GM23338 (cell line): ENCODE measurements at regions not wholly inside any gene's neighbourhood (a gene's known extent, or its start where the extent isn't known, plus 50 kb on each side); places are given as distances from the start of the nearest gene placed in this dataset.

Experiments used
- CREB1 ChIP-seq: fragments of 250-450 bp; sonication (Bioruptor Pico); IDR thresholded peaks from 2 replicates; pipeline ENCODE4 v1.5.0; 2020; ENCODE audit warnings: low read depth, mild to moderate bottlenecking, moderate library complexity
- CTCF ChIP-seq, 2 experiments: fragments of 200-600 bp in 1 of 2; sonication (generic) in 1 of 2; conservative IDR thresholded peaks; 2 replicates each; pipeline versions ENCODE4 v1.5.1 to v1.6.1; 2016 to 2017; ENCODE audit warnings: antibody characterized with exemption in 2 of 2, low read depth in 2 of 2, mild to moderate bottlenecking in 2 of 2, moderate library complexity in 1 of 2

- TF ChIP-seq CTCF (conservative IDR thresholded peaks at IDR 0.05; ENCODE audit: low read depth in 2 of 2): no peak
- no peak for TF ChIP-seq CREB1 (CRISPR knock-in tag)
Observed at GRCh38 chr4:154961263-154961662, 180.2 kb downstream of the RBM46 start.
